Activated T-helper 17 cell treated with anti-CD3 and anti-CD28 coated beads, Interleukin-2, amount 50 U/mL, for 72 hours (primary cell): ENCODE measurements at regions not wholly inside any gene's neighbourhood (a gene's known extent, or its start where the extent isn't known, plus 50 kb on each side); places are given as distances from the start of the nearest gene placed in this dataset.

Source experiments
- ATAC-seq: fragments of 150-1000 bp; cut with Tn5 transposase; replicated peaks from 2 replicates; pipeline ENCODE4 v1.10.0; 2021; ENCODE audit warnings: mild to moderate bottlenecking, moderate library complexity
- H3K27ac Mint-ChIP-seq: one replicate; pipeline ENCODE4 v1.8.0; 2022; ENCODE audit warnings: mixed read lengths
- H3K27me3 Mint-ChIP-seq: one replicate; pipeline ENCODE4 v1.8.0; 2022; ENCODE audit warnings: mixed read lengths
- H3K36me3 Mint-ChIP-seq: one replicate; pipeline ENCODE4 v1.8.0; 2022; ENCODE audit warnings: low read depth, mild to moderate bottlenecking, mixed read lengths
- H3K4me1 Mint-ChIP-seq: one replicate; pipeline ENCODE4 v1.8.0; 2022; ENCODE audit warnings: mixed read lengths
- H3K4me3 Mint-ChIP-seq: one replicate; pipeline ENCODE4 v1.8.0; 2022; ENCODE audit warnings: mild to moderate bottlenecking, mixed read lengths
- H3K9me3 Mint-ChIP-seq: one replicate; pipeline ENCODE4 v1.8.0; 2022; ENCODE audit warnings: mixed read lengths

GRCh38 chr14:54129850-54130640 is 173.4 kb upstream of the BMP4 start:
- Mint-ChIP-seq H3K4me3 (no peak overlapping the region), H3K27ac (no peak overlapping the region), H3K4me1 (no peaks in the 10 kb centered on the region), H3K36me3 (no peaks in the 10 kb centered on the region), H3K27me3 (no peaks in the 10 kb centered on the region), H3K9me3 (no peaks in the 10 kb centered on the region)
- ATAC-seq = no peak

- no peaks in the 10 kb centered on the region for H3K36me3 Mint-ChIP-seq
- no peaks in the 10 kb centered on the region for H3K9me3 Mint-ChIP-seq
- no peaks in the 10 kb centered on the region for H3K4me1 Mint-ChIP-seq
- ATAC-seq = no peak
- H3K27ac Mint-ChIP-seq = no peak overlapping the region
- H3K4me3 Mint-ChIP-seq = no peak overlapping the region
- no peaks in the 10 kb centered on the region for H3K27me3 Mint-ChIP-seq
These were observed 175.9 kb upstream of the BMP4 start for GRCh38 chr14:54132496-54132895.

GRCh38 chr14:54133896-54134295 is 177.3 kb upstream of the BMP4 start:
- H3K4me3 Mint-ChIP-seq = no peak overlapping the region
- H3K27ac Mint-ChIP-seq = no peak overlapping the region

GRCh38 chr14:54135804-54136280 is 179.2 kb upstream of the BMP4 start:
- H3K4me1 Mint-ChIP-seq = no peaks in the 10 kb centered on the region
- no peaks in the 10 kb centered on the region for H3K9me3 Mint-ChIP-seq
- no peak overlapping the region for H3K27ac Mint-ChIP-seq
- H3K27me3 Mint-ChIP-seq = no peaks in the 10 kb centered on the region
- no peak for ATAC-seq
- H3K4me3 Mint-ChIP-seq = no peak overlapping the region
- no peaks in the 10 kb centered on the region for H3K36me3 Mint-ChIP-seq

More at GRCh38 chr14:54133896-54134295, 177.3 kb upstream of the BMP4 start:
- H3K4me1 Mint-ChIP-seq = no peaks in the 10 kb centered on the region
- no peak for ATAC-seq
- no peaks in the 10 kb centered on the region for H3K27me3 Mint-ChIP-seq
- H3K36me3 Mint-ChIP-seq = no peaks in the 10 kb centered on the region
- no peaks in the 10 kb centered on the region for H3K9me3 Mint-ChIP-seq

GRCh38 chr14:54136894-54137613 is 180.4 kb upstream of the BMP4 start:
- Mint-ChIP-seq H3K36me3 (no peaks in the 10 kb centered on the region), H3K27ac (no peak overlapping the region), H3K9me3 (no peaks in the 10 kb centered on the region), H3K4me1 (no peaks in the 10 kb centered on the region), H3K4me3 (no peak overlapping the region), H3K27me3 (no peaks in the 10 kb centered on the region)
- ATAC-seq = no peak

GRCh38 chr14:54137614-54137961 is 181.0 kb upstream of the BMP4 start:
- no peak for ATAC-seq
- Mint-ChIP-seq H3K9me3 (no peaks in the 10 kb centered on the region), H3K36me3 (no peaks in the 10 kb centered on the region), H3K27ac (no peak overlapping the region), H3K4me3 (no peak overlapping the region), H3K27me3 (no peaks in the 10 kb centered on the region), H3K4me1 (no peaks in the 10 kb centered on the region)

- H3K4me1 Mint-ChIP-seq = no peaks in the 10 kb centered on the region
- H3K27me3 Mint-ChIP-seq = no peaks in the 10 kb centered on the region
- no peaks in the 10 kb centered on the region for H3K9me3 Mint-ChIP-seq
- no peak overlapping the region for H3K27ac Mint-ChIP-seq
- no peak for ATAC-seq
- H3K36me3 Mint-ChIP-seq = no peaks in the 10 kb centered on the region
- H3K4me3 Mint-ChIP-seq = no peak overlapping the region
These were observed 181.4 kb upstream of the BMP4 start for GRCh38 chr14:54138024-54138353.

GRCh38 chr14:54138354-54139038 is 181.9 kb upstream of the BMP4 start:
- Mint-ChIP-seq H3K9me3 (no peaks in the 10 kb centered on the region), H3K27ac (no peak overlapping the region), H3K36me3 (no peaks in the 10 kb centered on the region), H3K27me3 (peaks cover 2% of the 10 kb centered on the region), H3K4me3 (no peak overlapping the region), H3K4me1 (no peaks in the 10 kb centered on the region)
- ATAC-seq = no peak

- Mint-ChIP-seq H3K27ac (no peak overlapping the region), H3K27me3 (peaks cover 3% of the 10 kb centered on the region), H3K9me3 (no peaks in the 10 kb centered on the region), H3K4me1 (no peaks in the 10 kb centered on the region), H3K4me3 (no peak overlapping the region), H3K36me3 (no peaks in the 10 kb centered on the region)
- no peak for ATAC-seq
These were observed 183.9 kb upstream of the BMP4 start for GRCh38 chr14:54140551-54140950.

- Mint-ChIP-seq H3K27me3 (peaks cover 3% of the 10 kb centered on the region), H3K27ac (no peak overlapping the region), H3K4me1 (no peaks in the 10 kb centered on the region), H3K9me3 (peaks cover 11% of the 10 kb centered on the region), H3K4me3 (no peak overlapping the region), H3K36me3 (no peaks in the 10 kb centered on the region)
- ATAC-seq = no peak
These were observed 190.0 kb upstream of the BMP4 start for GRCh38 chr14:54146601-54147000.

- H3K27ac Mint-ChIP-seq = no peak overlapping the region
- no peak overlapping the region for H3K4me3 Mint-ChIP-seq
- peaks cover 3% of the 10 kb centered on the region for H3K27me3 Mint-ChIP-seq
- no peak for ATAC-seq
- no peaks in the 10 kb centered on the region for H3K4me1 Mint-ChIP-seq
- no peaks in the 10 kb centered on the region for H3K36me3 Mint-ChIP-seq
- peaks cover 11% of the 10 kb centered on the region for H3K9me3 Mint-ChIP-seq
These were observed 190.7 kb upstream of the BMP4 start for GRCh38 chr14:54147282-54147681.

- H3K4me1 Mint-ChIP-seq = no peaks in the 10 kb centered on the region
- peaks cover 11% of the 10 kb centered on the region for H3K9me3 Mint-ChIP-seq
- no peaks in the 10 kb centered on the region for H3K36me3 Mint-ChIP-seq
- peaks cover 3% of the 10 kb centered on the region for H3K27me3 Mint-ChIP-seq
- H3K27ac Mint-ChIP-seq = no peak overlapping the region
- ATAC-seq = no peak
- no peak overlapping the region for H3K4me3 Mint-ChIP-seq
These were observed 191.1 kb upstream of the BMP4 start for GRCh38 chr14:54147758-54148157.

GRCh38 chr14:54148251-54148650 is 191.6 kb upstream of the BMP4 start:
- no peak overlapping the region for H3K27ac Mint-ChIP-seq

GRCh38 chr14:54152351-54152750 is 195.7 kb upstream of the BMP4 start:
- H3K27ac Mint-ChIP-seq = no peak overlapping the region
- no peak overlapping the region for H3K4me3 Mint-ChIP-seq
- H3K4me1 Mint-ChIP-seq = no peaks in the 10 kb centered on the region
- H3K36me3 Mint-ChIP-seq = no peaks in the 10 kb centered on the region
- peaks cover 11% of the 10 kb centered on the region for H3K9me3 Mint-ChIP-seq
- ATAC-seq = no peak
- H3K27me3 Mint-ChIP-seq = no peaks in the 10 kb centered on the region

More at GRCh38 chr14:54148251-54148650, 191.6 kb upstream of the BMP4 start:
- Mint-ChIP-seq H3K9me3 (peaks cover 11% of the 10 kb centered on the region), H3K4me3 (no peak overlapping the region), H3K36me3 (no peaks in the 10 kb centered on the region), H3K4me1 (no peaks in the 10 kb centered on the region), H3K27me3 (peaks cover 3% of the 10 kb centered on the region)
- no peak for ATAC-seq
